A549 (cell line): ENCODE measurements at regions not wholly inside any gene's neighbourhood (a gene's known extent, or its start where the extent isn't known, plus 50 kb on each side); places are given as distances from the start of the nearest gene placed in this dataset.

Experiments
- ATAC-seq, 2 experiments: fragments of 200-7000 bp in 1 of 2; fragments of >200 bp in 1 of 2; cut with Nextera tagmentation in 1 of 2; cut with Tn5 transposase in 1 of 2; 3 replicates each; pipeline versions ENCODE4 v1.8.0 to v1.9.1; 2018 to 2020; ENCODE audit warnings: mild to moderate bottlenecking in 1 of 2, moderate library complexity in 1 of 2
- CTCF ChIA-PET: fragments of 300-600 bp; sonication (Branson Sonifier 250); formaldehyde crosslinking; extraction: SDS; loops from one replicate; lab custom pipeline; 2021; ENCODE audit warnings: antibody characterized with exemption, inconsistent platforms; lab: Yijun Ruan, JAX
- POLR2A ChIA-PET: fragments of 350-600 bp; formaldehyde crosslinking; extraction: SDS; loops from one replicate; lab custom pipeline; 2021; ENCODE audit warnings: antibody characterized with exemption, inconsistent platforms; lab: Yijun Ruan, JAX
- DNase-seq, 2 experiments: peaks; one replicate each; pipeline versions ENCODE4 v3.0.0 to v3.0.0-alpha.2; 2011 to 2016; ENCODE audit warnings: low read depth in 1 of 2, low spot score in 1 of 2
- FAIRE-seq: peaks from 2 replicates; lab custom pipeline; 2011; peaks lifted over from hg19 to GRCh38; lab: Jason Lieb, UNC
- H3K27ac ChIP-seq, 2 experiments: fragments of >200 bp; sonication (Bioruptor Twin); formaldehyde crosslinking; 3 replicates each; pipeline ENCODE4 v1.5.1; 2016 to 2017
- H3K4me1 ChIP-seq: fragments of >200 bp; sonication (Bioruptor Twin); formaldehyde crosslinking; 3 replicates; pipeline ENCODE4 v1.6.1; 2016
- H3K4me2 ChIP-seq: fragments of >200 bp; sonication (Bioruptor Twin); formaldehyde crosslinking; 3 replicates; pipeline ENCODE4 v1.6.1; 2016
- H3K4me3 ChIP-seq: fragments of >200 bp; sonication (Bioruptor Twin); formaldehyde crosslinking; 3 replicates; pipeline ENCODE4 v1.5.1; 2016
- H3K9me3 ChIP-seq: fragments of >200 bp; sonication (Bioruptor Twin); formaldehyde crosslinking; 3 replicates; pipeline ENCODE4 v1.6.1; 2016
- CBX2 ChIP-seq: fragments of 200-600 bp; sonication (generic); IDR thresholded peaks from 2 replicates; pipeline ENCODE4 v1.6.1; 2016; ENCODE audit warnings: low read depth, mild to moderate bottlenecking, borderline replicate concordance
- CBX8 ChIP-seq: fragments of 200-600 bp; sonication (generic); IDR thresholded peaks from 2 replicates; pipeline ENCODE4 v1.6.1; 2016
- CEBPB ChIP-seq, 2 experiments: fragments of >200 bp in 1 of 2; sonication (Bioruptor Twin) in 1 of 2; formaldehyde crosslinking in 1 of 2; IDR thresholded peaks; 2 replicates each; pipeline ENCODE4 v1.6.1; 2012 to 2016
- E2F6 ChIP-seq: IDR thresholded peaks from 2 replicates; pipeline ENCODE4 v1.6.1; 2012; ENCODE audit warnings: low read depth, borderline replicate concordance
- EHMT2 ChIP-seq: fragments of 200-600 bp; sonication (generic); IDR thresholded peaks from 2 replicates; pipeline ENCODE4 v1.6.1; 2016; ENCODE audit warnings: antibody characterized with exemption, low read depth, mild to moderate bottlenecking, moderate library complexity
- EP300 ChIP-seq, 2 experiments: fragments of >200 bp; sonication (Bioruptor Twin); formaldehyde crosslinking; IDR thresholded peaks; 2 replicates in 1 of 2; 3 replicates in 1 of 2; pipeline ENCODE4 v1.6.1; 2016 to 2017
- ESRRA ChIP-seq: fragments of 150-350 bp; IDR thresholded peaks from 2 replicates; pipeline ENCODE4 v1.6.1; 2014; ENCODE audit warnings: mild to moderate bottlenecking, low read length, borderline replicate concordance
- FOSB ChIP-seq: fragments of 250-450 bp; sonication (Bioruptor Pico); IDR thresholded peaks from 2 replicates; pipeline ENCODE4 v1.5.0; 2020; ENCODE audit warnings: mild to moderate bottlenecking, moderate library complexity
- FOSL2 ChIP-seq, 2 experiments: fragments of 450-650 bp in 1 of 2; fragments of >200 bp in 1 of 2; sonication (Bioruptor Twin) in 1 of 2; formaldehyde crosslinking; IDR thresholded peaks; 2 replicates each; pipeline versions ENCODE4 v1.5.0 to v1.6.1; 2016 to 2020; ENCODE audit warnings: mild to moderate bottlenecking in 1 of 2, moderate library complexity in 1 of 2
- FOXS1 ChIP-seq: fragments of 250-450 bp; sonication (Bioruptor Pico); IDR thresholded peaks from 2 replicates; pipeline ENCODE4 v1.5.0; 2020; ENCODE audit warnings: mild to moderate bottlenecking, moderate library complexity
- GATA3 ChIP-seq: IDR thresholded peaks from 2 replicates; pipeline ENCODE4 v1.6.1; 2012; ENCODE audit warnings: borderline replicate concordance
- HMGXB4 ChIP-seq: fragments of 250-450 bp; sonication (Bioruptor Pico); IDR thresholded peaks from 2 replicates; pipeline ENCODE4 v1.5.0; 2021; ENCODE audit warnings: mild to moderate bottlenecking, moderate library complexity, borderline replicate concordance
- HOXB13 ChIP-seq: fragments of 250-450 bp; sonication (Bioruptor Pico); IDR thresholded peaks from 2 replicates; pipeline ENCODE4 v1.5.0; 2020; ENCODE audit warnings: low read depth, mild to moderate bottlenecking, moderate library complexity
- HOXB5 ChIP-seq: fragments of 250-450 bp; sonication (Bioruptor Pico); IDR thresholded peaks from 2 replicates; pipeline ENCODE4 v1.5.0; 2020; ENCODE audit warnings: mild to moderate bottlenecking, moderate library complexity
- KDM1A ChIP-seq: fragments of 200-600 bp; sonication (generic); IDR thresholded peaks from 2 replicates; pipeline ENCODE4 v1.6.1; 2016; ENCODE audit warnings: low read depth, mild to moderate bottlenecking
- KDM5A ChIP-seq: fragments of 200-600 bp; sonication (generic); IDR thresholded peaks from 2 replicates; pipeline ENCODE4 v1.6.1; 2016; ENCODE audit warnings: antibody characterized with exemption, mild to moderate bottlenecking
- MAFK ChIP-seq: fragments of 450-650 bp; IDR thresholded peaks from 2 replicates; pipeline ENCODE4 v1.6.1; 2014; ENCODE audit not compliant: partially characterized antibody
- MAZ ChIP-seq: fragments of 150-350 bp; IDR thresholded peaks from 2 replicates; pipeline ENCODE4 v1.6.1; 2014; ENCODE audit warnings: antibody characterized with exemption, low read depth, low read length, borderline replicate concordance
- NFE2L2 ChIP-seq: fragments of 150-350 bp; conservative IDR thresholded peaks from 2 replicates; pipeline ENCODE4 v1.6.1; 2014; ENCODE audit warnings: low read length
- POLR2A ChIP-seq: IDR thresholded peaks from 2 replicates; pipeline ENCODE4 v1.6.1; 2012; ENCODE audit warnings: mild to moderate bottlenecking, low read length
- POLR2AphosphoS2 ChIP-seq: conservative IDR thresholded peaks from 2 replicates; pipeline ENCODE4 v1.6.1; 2012; ENCODE audit warnings: low read length, improper control_type of control experiment, inconsistent platforms
- TP53 ChIP-seq: fragments of 250-450 bp; sonication (Bioruptor Pico); IDR thresholded peaks from 2 replicates; pipeline ENCODE4 v1.5.0; 2021; ENCODE audit warnings: mild to moderate bottlenecking, moderate library complexity
- USF2 ChIP-seq: fragments of 450-650 bp; IDR thresholded peaks from 2 replicates; pipeline ENCODE4 v1.6.1; 2014; ENCODE audit warnings: antibody characterized with exemption
- ZFP36 ChIP-seq: fragments of 450-650 bp; IDR thresholded peaks from 2 replicates; pipeline ENCODE4 v1.6.1; 2014; ENCODE audit warnings: borderline replicate concordance; ENCODE audit not compliant: partially characterized antibody
- WGBS: methylation state at CpG from one replicate; pipeline ENCODE4 v1.1.6; 2017; ENCODE audit errors: missing lambda C conversion rate; 5-methylcytosine and 5-hydroxymethylcytosine counted together

GRCh38 chr4:186003746-186004145 is 65.2 kb upstream of the TLR3 start:
- Histone ChIP-seq H3K9me3 (no peaks in the 10 kb centered on the region), H3K4me1 (no peaks in the 10 kb centered on the region), H3K27ac (no peak overlapping the region), H3K4me2 (no peak overlapping the region), H3K4me3 (no peak overlapping the region)
- FAIRE-seq: no peak
- ATAC-seq: no peak
- CTCF ChIA-PET: interaction anchor here (2.0 kb wide), 1 partner anchor 34 kb away, joined by 7 read pairs; no protein-coding TSS in a partner anchor
- WGBS: 41% methylated on average over 6 of the region's 6 CpGs
- POLR2A ChIA-PET: no interaction called here
- TF ChIP-seq EHMT2 (no peak), E2F6 (no peak), CBX8 (no peak), MAZ (no peak), ESRRA (no peak), HOXB5 (CRISPR knock-in tag) (no peak), HOXB13 (CRISPR knock-in tag) (no peak), ZFP36 (no peak), HMGXB4 (CRISPR knock-in tag) (no peak), TP53 (no peak)
- no peak for DNase-seq

- H3K4me3 ChIP-seq: no peak overlapping the region
- POLR2A ChIA-PET: no interaction called here
- no peak for TF ChIP-seq USF2
- TF ChIP-seq GATA3: no peak
- no peak for TF ChIP-seq KDM5A
- no peak for TF ChIP-seq NFE2L2
- TF ChIP-seq HMGXB4 (CRISPR knock-in tag): no peak
- TF ChIP-seq EP300 (IDR thresholded peaks at IDR 0.05): no peak
- no peak for TF ChIP-seq FOSL2 (IDR thresholded peaks at IDR 0.05)
- no peak for TF ChIP-seq FOSL2 (CRISPR knock-in tag; IDR thresholded peaks at IDR 0.05)
- no peak for TF ChIP-seq POLR2AphosphoS2
- no peak for TF ChIP-seq POLR2A
- TF ChIP-seq CBX8: no peak
- no peak for TF ChIP-seq ESRRA
- no peak for TF ChIP-seq FOXS1 (CRISPR knock-in tag)
- TF ChIP-seq FOSB (CRISPR knock-in tag): no peak
- no peak for TF ChIP-seq MAFK
- TF ChIP-seq CBX2: no peak
- TF ChIP-seq CEBPB (IDR thresholded peaks at IDR 0.05): no peak
- TF ChIP-seq KDM1A: no peak
- TF ChIP-seq, all 56 proteins: peak for 0
- Histone ChIP-seq H3K9me3 (no peaks in the 10 kb centered on the region), H3K4me1 (no peaks in the 10 kb centered on the region), H3K27ac (no peak overlapping the region), H3K4me2 (no peak overlapping the region)
- FAIRE-seq: no peak
- CTCF ChIA-PET: interaction anchor here (1.4 kb wide), 1 partner anchor 14 kb away, joined by 3 read pairs; no protein-coding TSS in a partner anchor
- ATAC-seq: no peak
- 63% methylated on average over 5 of the region's 5 CpGs for WGBS
- no peak for DNase-seq
These were observed 60.9 kb upstream of the TLR3 start for GRCh38 chr4:186008057-186008456.
